ENCODE measurements at regions not wholly inside any gene's neighbourhood (a gene's known extent, or its start where the extent isn't known, plus 50 kb on each side); places are given as distances from the start of the nearest gene placed in this dataset.

- TF ChIP-seq POLR2AphosphoS5 (IDR thresholded peaks at IDR 0.05; ENCODE audit: borderline replicate concordance, low read depth, low read length) (no peak), EZH2 (IDR thresholded peaks at IDR 0.05) (no peak)
These were observed 178.1 kb upstream of the NRIP1 start for GRCh38 chr21:15242906-15243305.

Measured in SK-N-MC (cell line).